AG04450 (cell line): ENCODE measurements at regions not wholly inside any gene's neighbourhood (a gene's known extent, or its start where the extent isn't known, plus 50 kb on each side); places are given as distances from the start of the nearest gene placed in this dataset.

ENCODE experiments used
- CTCF ChIA-PET: fragments of 300-600, 350-600 bp; formaldehyde crosslinking; extraction: SDS; loops from one replicate; lab custom pipeline; 2022; ENCODE audit warnings: antibody characterized with exemption, inconsistent platforms; lab: Charles Lee
- POLR2A ChIA-PET: fragments of 350-600 bp; formaldehyde crosslinking; extraction: SDS; loops from one replicate; lab custom pipeline; 2021; ENCODE audit warnings: antibody characterized with exemption, inconsistent platforms; lab: Yijun Ruan, JAX
- DNase-seq: peaks from one replicate; pipeline ENCODE4 v3.0.0-alpha.2; 2011; ENCODE audit warnings: low read depth, low spot score
- H3K27ac ChIP-seq: one replicate; pipeline ENCODE4 v1.5.1; 2012; ENCODE audit warnings: low read depth, low read length, control low read depth
- H3K27me3 ChIP-seq: one replicate; pipeline ENCODE4 v1.6.0; 2012; ENCODE audit warnings: low read length; ENCODE audit not compliant: control insufficient read depth, insufficient read depth
- H3K4me3 ChIP-seq: 2 replicates; pipeline ENCODE4 v1.5.1; 2011; ENCODE audit warnings: mild to moderate bottlenecking, low read depth, low read length, control low read depth
- H3K9me3 ChIP-seq: 2 replicates; pipeline ENCODE4 v1.5.1; 2012; ENCODE audit warnings: low read length; ENCODE audit not compliant: control insufficient read depth, insufficient read depth
- TF ChIP-seq, protein P1 (sequence below): IDR thresholded peaks from 2 replicates; pipeline ENCODE4 v1.5.1; 2011; ENCODE audit warnings: low read depth, low read length, control low read depth, inconsistent platforms

GRCh38 chr13:34521171-34521570 is 420.9 kb upstream of the NBEA start:
- no peak for DNase-seq
- Histone ChIP-seq H3K27ac (no peak overlapping the region), H3K9me3 (no peaks in the 10 kb centered on the region), H3K4me3 (no peak overlapping the region), H3K27me3 (no peaks in the 10 kb centered on the region)
- ChIA-PET POLR2A (no interaction called here), CTCF (no interaction called here)
- TF ChIP-seq, protein P1, sequence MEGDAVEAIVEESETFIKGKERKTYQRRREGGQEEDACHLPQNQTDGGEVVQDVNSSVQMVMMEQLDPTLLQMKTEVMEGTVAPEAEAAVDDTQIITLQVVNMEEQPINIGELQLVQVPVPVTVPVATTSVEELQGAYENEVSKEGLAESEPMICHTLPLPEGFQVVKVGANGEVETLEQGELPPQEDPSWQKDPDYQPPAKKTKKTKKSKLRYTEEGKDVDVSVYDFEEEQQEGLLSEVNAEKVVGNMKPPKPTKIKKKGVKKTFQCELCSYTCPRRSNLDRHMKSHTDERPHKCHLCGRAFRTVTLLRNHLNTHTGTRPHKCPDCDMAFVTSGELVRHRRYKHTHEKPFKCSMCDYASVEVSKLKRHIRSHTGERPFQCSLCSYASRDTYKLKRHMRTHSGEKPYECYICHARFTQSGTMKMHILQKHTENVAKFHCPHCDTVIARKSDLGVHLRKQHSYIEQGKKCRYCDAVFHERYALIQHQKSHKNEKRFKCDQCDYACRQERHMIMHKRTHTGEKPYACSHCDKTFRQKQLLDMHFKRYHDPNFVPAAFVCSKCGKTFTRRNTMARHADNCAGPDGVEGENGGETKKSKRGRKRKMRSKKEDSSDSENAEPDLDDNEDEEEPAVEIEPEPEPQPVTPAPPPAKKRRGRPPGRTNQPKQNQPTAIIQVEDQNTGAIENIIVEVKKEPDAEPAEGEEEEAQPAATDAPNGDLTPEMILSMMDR: no peak

DNA sequence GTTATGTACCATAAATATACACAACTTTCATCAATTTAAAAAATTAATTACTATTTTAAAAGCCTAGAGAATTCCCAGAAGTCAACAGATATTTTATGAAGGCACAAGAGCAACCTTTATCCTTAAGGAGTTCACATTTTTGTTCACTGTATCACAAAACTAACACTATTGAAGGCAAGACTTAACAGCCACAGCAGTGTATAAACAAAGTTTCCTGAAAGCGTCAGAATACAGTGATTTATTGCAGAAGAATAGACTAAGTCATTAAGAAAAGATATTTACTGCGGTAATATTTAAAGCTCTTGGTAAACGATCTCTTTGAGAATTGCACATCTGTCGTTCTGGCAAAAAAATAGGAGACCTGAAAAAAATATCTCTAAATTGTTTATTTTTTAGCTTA is 419.3 kb upstream of the NBEA start:
- H3K4me3 ChIP-seq: no peak overlapping the region
- CTCF ChIA-PET: no interaction called here
- H3K27me3 ChIP-seq: no peaks in the 10 kb centered on the region
- H3K9me3 ChIP-seq: no peaks in the 10 kb centered on the region
- TF ChIP-seq, protein P1: no peak
- POLR2A ChIA-PET: no interaction called here
- H3K27ac ChIP-seq: no peak overlapping the region
- no peak for DNase-seq

DNA sequence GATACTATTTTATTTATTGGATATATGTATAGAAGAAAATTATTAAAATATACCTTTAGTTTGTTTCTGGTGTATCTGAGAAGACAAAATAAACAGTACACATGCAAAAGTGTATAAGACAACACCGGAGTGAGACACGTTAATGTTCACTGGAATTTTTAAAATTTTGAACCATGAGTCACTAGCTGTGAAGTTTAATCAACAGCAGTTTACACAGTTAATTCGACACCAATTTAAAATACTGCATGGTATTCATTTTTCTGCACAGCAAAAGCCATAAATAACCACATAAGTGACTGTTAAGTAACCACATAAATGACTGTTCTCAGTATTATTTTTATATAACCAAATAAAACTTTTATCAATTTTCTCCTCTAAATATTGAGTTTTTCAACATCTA is 418.7 kb upstream of the NBEA start:
- H3K9me3 ChIP-seq: no peaks in the 10 kb centered on the region
- TF ChIP-seq, protein P1: no peak
- H3K27me3 ChIP-seq: no peaks in the 10 kb centered on the region
- POLR2A ChIA-PET: no interaction called here
- no peak overlapping the region for H3K4me3 ChIP-seq
- no peak for DNase-seq
- H3K27ac ChIP-seq: no peak overlapping the region
- CTCF ChIA-PET: no interaction called here

GRCh38 chr13:34533941-34534340 is 408.1 kb upstream of the NBEA start:
- Histone ChIP-seq H3K27me3 (no peaks in the 10 kb centered on the region), H3K9me3 (no peaks in the 10 kb centered on the region), H3K27ac (no peak overlapping the region), H3K4me3 (no peak overlapping the region)
- POLR2A ChIA-PET: no interaction called here
- DNase-seq: no peak
- TF ChIP-seq, protein P1: no peak
- CTCF ChIA-PET: no interaction called here

DNA sequence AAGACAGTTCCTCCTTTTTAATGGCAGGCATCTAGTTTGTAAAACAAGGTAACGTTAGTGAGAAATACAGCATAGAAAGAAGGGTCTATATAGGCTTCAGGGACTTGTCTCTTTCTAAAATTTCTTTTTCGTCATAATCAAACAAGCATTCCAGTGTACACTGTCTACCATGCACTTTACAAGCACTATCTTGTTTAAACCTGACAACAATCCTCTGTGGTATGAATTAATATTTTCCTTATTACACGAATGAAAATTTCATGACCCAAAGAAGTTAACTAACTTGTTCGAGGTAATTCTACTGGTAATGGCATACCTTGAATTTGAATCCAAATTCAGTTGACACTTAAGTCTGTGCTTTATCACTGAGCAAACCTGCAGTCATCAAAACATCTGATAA is 399.7 kb upstream of the NBEA start:
- Histone ChIP-seq H3K4me3 (no peak overlapping the region), H3K27ac (no peak overlapping the region), H3K9me3 (no peaks in the 10 kb centered on the region; the same call in 1 of the 2 replicates), H3K27me3 (no peaks in the 10 kb centered on the region)
- ChIA-PET POLR2A (no interaction called here), CTCF (no interaction called here)
- DNase-seq: no peak
- TF ChIP-seq, protein P1: no peak
